ENCODE measurements at regions not wholly inside any gene's neighbourhood (a gene's known extent, or its start where the extent isn't known, plus 50 kb on each side); places are given as distances from the start of the nearest gene placed in this dataset.

DNA sequence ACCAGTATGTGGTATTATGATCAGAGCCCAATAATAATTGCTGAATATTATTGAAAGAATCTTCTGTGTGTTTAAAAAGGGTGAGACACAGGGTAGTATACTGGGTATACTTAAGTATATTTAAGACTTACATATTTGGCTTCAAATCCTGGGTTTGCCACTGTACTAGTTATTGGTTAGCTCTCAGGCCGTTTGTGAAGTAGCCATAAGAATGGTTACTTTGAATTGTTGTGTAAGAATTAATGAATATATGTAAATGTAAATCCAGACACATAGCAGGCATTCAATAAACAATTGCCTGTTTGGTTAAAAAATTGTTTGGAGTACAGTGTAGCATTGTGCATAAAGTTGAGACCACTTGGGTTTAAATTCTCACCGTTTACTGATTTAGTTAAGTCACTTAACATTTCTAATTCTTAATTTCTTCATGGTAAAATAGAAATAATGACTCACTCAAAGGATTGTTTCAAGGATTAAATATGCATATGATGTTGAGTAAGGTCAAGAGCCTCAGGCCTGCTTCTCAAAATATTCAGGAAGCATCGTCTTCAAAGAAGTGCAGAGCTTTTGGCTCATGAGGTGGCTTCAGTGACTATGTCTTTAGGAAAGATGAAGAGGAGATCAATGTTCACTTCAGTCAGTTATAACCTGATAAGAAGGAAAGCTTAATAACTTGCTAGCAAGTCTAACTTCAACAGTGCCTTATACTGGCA, 207.9 kb upstream of the NT5C1B start:
- ChIA-PET POLR2A (no interaction called here), CTCF (ENCODE audit: low intra/inter-chr PET ratio, low total read pairs) (no interaction called here)
- DNase-seq (ENCODE audit: low spot score) (no peak), FAIRE-seq (no peak), ATAC-seq (no peak)
- no peak overlapping the region for H2AFZ ChIP-seq (ENCODE audit: low read length)
- no peak overlapping the region for H3K9ac ChIP-seq (ENCODE audit: insufficient read depth, low read depth, low read length)
- H3K4me1 ChIP-seq (ENCODE audit: insufficient read depth, low read length) = peaks cover 31% of the 10 kb centered on the region
- H3K79me2 ChIP-seq (ENCODE audit: insufficient read depth, low read length) = no peaks in the 10 kb centered on the region
- TF ChIP-seq HNRNPL (IDR thresholded peaks at IDR 0.05; ENCODE audit: low read depth, low read length) (no peak), CEBPB (IDR thresholded peaks at IDR 0.05; ENCODE audit: borderline replicate concordance, low read depth, low read length) (no peak), MAFF (IDR thresholded peaks at IDR 0.05; ENCODE audit: low read depth, low read length) (no peak)
- TF ChIP-seq, protein P1, sequence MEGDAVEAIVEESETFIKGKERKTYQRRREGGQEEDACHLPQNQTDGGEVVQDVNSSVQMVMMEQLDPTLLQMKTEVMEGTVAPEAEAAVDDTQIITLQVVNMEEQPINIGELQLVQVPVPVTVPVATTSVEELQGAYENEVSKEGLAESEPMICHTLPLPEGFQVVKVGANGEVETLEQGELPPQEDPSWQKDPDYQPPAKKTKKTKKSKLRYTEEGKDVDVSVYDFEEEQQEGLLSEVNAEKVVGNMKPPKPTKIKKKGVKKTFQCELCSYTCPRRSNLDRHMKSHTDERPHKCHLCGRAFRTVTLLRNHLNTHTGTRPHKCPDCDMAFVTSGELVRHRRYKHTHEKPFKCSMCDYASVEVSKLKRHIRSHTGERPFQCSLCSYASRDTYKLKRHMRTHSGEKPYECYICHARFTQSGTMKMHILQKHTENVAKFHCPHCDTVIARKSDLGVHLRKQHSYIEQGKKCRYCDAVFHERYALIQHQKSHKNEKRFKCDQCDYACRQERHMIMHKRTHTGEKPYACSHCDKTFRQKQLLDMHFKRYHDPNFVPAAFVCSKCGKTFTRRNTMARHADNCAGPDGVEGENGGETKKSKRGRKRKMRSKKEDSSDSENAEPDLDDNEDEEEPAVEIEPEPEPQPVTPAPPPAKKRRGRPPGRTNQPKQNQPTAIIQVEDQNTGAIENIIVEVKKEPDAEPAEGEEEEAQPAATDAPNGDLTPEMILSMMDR (CRISPR knock-in tag; IDR thresholded peaks at IDR 0.05) = no peak
- no peaks in the 10 kb centered on the region for H3K9me3 ChIP-seq (ENCODE audit: low read length)
- no peak overlapping the region for H3K27ac ChIP-seq (ENCODE audit: extremely low read length, insufficient read depth, low read length)
- intact Hi-C loops (cut with micrococcal nuclease; ENCODE audit: unreplicated experiment) (no loop called here), in situ Hi-C loops (cut with HindIII; ENCODE audit: extremely low pct_ligation_motif_present, low pct_unique_long_range_greater_than_20kb) (no loop called here)
- H3K27me3 ChIP-seq (ENCODE audit: control insufficient read depth in 1 of 2, insufficient read depth in 2 of 2, low read length in 2 of 2) = peaks cover 0 to 34% of the 10 kb centered on the region in 2 experiments; a peak in 3 of 5 replicates
- 91% methylated on average over 3 of the region's 3 CpGs for WGBS (ENCODE audit: low lambda C conversion rate)
- no peak overlapping the region for H3K4me2 ChIP-seq (ENCODE audit: low read depth, low read length)
- no peaks in the 10 kb centered on the region for H3K36me3 ChIP-seq (replicated peaks in 1 of 2; ENCODE audit: control insufficient read depth in 1 of 2, insufficient read depth in 2 of 2, low read length in 2 of 2)
- peaks cover 18% of the 10 kb centered on the region for H4K20me1 ChIP-seq (ENCODE audit: insufficient read depth, low read length)
- BruUV-seq (replicated peaks) = no TSS peak
- no peak overlapping the region for H3K4me3 ChIP-seq (replicated peaks in 1 of 3; ENCODE audit: insufficient read depth in 1 of 3, low read depth in 2 of 3, low read length in 3 of 3)

GRCh38 chr2:18795906-18796305, 206.5 kb upstream of the NT5C1B start:
- Histone ChIP-seq H2AFZ (ENCODE audit: low read length) (no peak overlapping the region), H3K27ac (ENCODE audit: extremely low read length, insufficient read depth, low read length) (no peak overlapping the region), H4K20me1 (ENCODE audit: insufficient read depth, low read length) (peaks cover 17% of the 10 kb centered on the region), H3K9ac (ENCODE audit: insufficient read depth, low read depth, low read length) (no peak overlapping the region), H3K4me1 (ENCODE audit: insufficient read depth, low read length) (peaks cover 24% of the 10 kb centered on the region), H3K4me2 (ENCODE audit: low read depth, low read length) (no peak overlapping the region), H3K79me2 (ENCODE audit: insufficient read depth, low read length) (no peaks in the 10 kb centered on the region), H3K36me3 (replicated peaks in 1 of 2; ENCODE audit: control insufficient read depth in 1 of 2, insufficient read depth in 2 of 2, low read length in 2 of 2) (no peaks in the 10 kb centered on the region), H3K4me3 (replicated peaks in 1 of 3; ENCODE audit: insufficient read depth in 1 of 3, low read depth in 2 of 3, low read length in 3 of 3) (no peak overlapping the region), H3K9me3 (ENCODE audit: low read length) (no peaks in the 10 kb centered on the region), H3K27me3 (ENCODE audit: control insufficient read depth in 1 of 2, insufficient read depth in 2 of 2, low read length in 2 of 2) (peaks cover 0 to 41% of the 10 kb centered on the region in 2 experiments; a peak in 3 of 5 replicates)
- 68% methylated on average over 1 of the region's 1 CpG for WGBS (ENCODE audit: low lambda C conversion rate)
- DNase-seq (ENCODE audit: low spot score) (no peak), ATAC-seq (no peak), FAIRE-seq (no peak)
- intact Hi-C loops (cut with micrococcal nuclease; ENCODE audit: unreplicated experiment) (no loop called here), in situ Hi-C loops (cut with HindIII; ENCODE audit: extremely low pct_ligation_motif_present, low pct_unique_long_range_greater_than_20kb) (no loop called here)
- BruUV-seq (replicated peaks) = no TSS peak
- CTCF ChIA-PET (ENCODE audit: low intra/inter-chr PET ratio, low total read pairs) = no interaction called here
- TF ChIP-seq ZFP90 (CRISPR knock-in tag; IDR thresholded peaks at IDR 0.05; ENCODE audit: borderline replicate concordance) (no peak), HMGA1 (CRISPR knock-in tag; conservative IDR thresholded peaks at IDR 0.05) (no peak), FOXJ3 (CRISPR knock-in tag; IDR thresholded peaks at IDR 0.05; ENCODE audit: borderline replicate concordance) (no peak), PPARG (CRISPR knock-in tag; conservative IDR thresholded peaks at IDR 0.05) (no peak), ZNF781 (CRISPR knock-in tag; IDR thresholded peaks at IDR 0.05; ENCODE audit: borderline replicate concordance, not compliant biosample characterization) (no peak), SRSF1 (optimal IDR thresholded peaks at IDR 0.05; ENCODE audit: low read depth, low read length) (no peak), HDAC2 (CRISPR knock-in tag; IDR thresholded peaks at IDR 0.05) (no peak)
- POLR2A ChIA-PET = no interaction called here
